GM12865 (cell line): ENCODE measurements at regions not wholly inside any gene's neighbourhood (a gene's known extent, or its start where the extent isn't known, plus 50 kb on each side); places are given as distances from the start of the nearest gene placed in this dataset.

Experiments
- DNase-seq: peaks from one replicate; pipeline ENCODE4 v3.0.0; 2010; ENCODE audit warnings: low read depth
- H3K4me3 ChIP-seq: 2 replicates; pipeline ENCODE4 v1.5.1; 2011; ENCODE audit warnings: mild to moderate bottlenecking, low read depth, low read length, control low read depth
- CTCF ChIP-seq: IDR thresholded peaks from 2 replicates; pipeline ENCODE4 v1.5.1; 2011; ENCODE audit warnings: low read length, control low read depth, low read depth, inconsistent platforms; ENCODE audit not compliant: insufficient read depth; ENCODE audit errors: missing control alignments

GRCh38 chr2:146278881-146279280, 1565.9 kb upstream of the ACVR2A start:
- no peak for DNase-seq
- TF ChIP-seq CTCF = no peak
- no peak overlapping the region for H3K4me3 ChIP-seq

- TF ChIP-seq CTCF = no peak
- no peak for DNase-seq
- no peak overlapping the region for H3K4me3 ChIP-seq
Measured at GRCh38 chr2:146271131-146271831, 1573.5 kb upstream of the ACVR2A start.

GRCh38 chr2:146270618-146271017, 1574.2 kb upstream of the ACVR2A start:
- no peak overlapping the region for H3K4me3 ChIP-seq
- no peak for DNase-seq

GRCh38 chr2:146267093-146267492, 1577.7 kb upstream of the ACVR2A start:
- TF ChIP-seq CTCF = no peak
- H3K4me3 ChIP-seq = no peak overlapping the region
- no peak for DNase-seq

More at GRCh38 chr2:146270618-146271017, 1574.2 kb upstream of the ACVR2A start:
- TF ChIP-seq CTCF = no peak

- DNase-seq = no peak
- TF ChIP-seq CTCF = no peak
Measured at GRCh38 chr2:146265656-146266055, 1579.2 kb upstream of the ACVR2A start.

GRCh38 chr2:146262606-146263005, 1582.2 kb upstream of the ACVR2A start:
- TF ChIP-seq CTCF = no peak
- no peak for DNase-seq
- no peak overlapping the region for H3K4me3 ChIP-seq

More at GRCh38 chr2:146265656-146266055, 1579.2 kb upstream of the ACVR2A start:
- H3K4me3 ChIP-seq = no peak overlapping the region

GRCh38 chr2:146260551-146260950, 1584.3 kb upstream of the ACVR2A start:
- DNase-seq = no peak
- no peak overlapping the region for H3K4me3 ChIP-seq
- TF ChIP-seq CTCF = no peak
